Stimulated activated CD4-positive, alpha-beta T cell treated with anti-CD3 and anti-CD28 coated beads, TNF-alpha, amount 100 ng/mL, for 48 hours (primary cell): ENCODE measurements at regions not wholly inside any gene's neighbourhood (a gene's known extent, or its start where the extent isn't known, plus 50 kb on each side); places are given as distances from the start of the nearest gene placed in this dataset.
"Not testable (repeated sequence)": the region's sequence is repeated elsewhere in the genome, so short reads cannot be mapped to it uniquely, and the experiment has no call there.

Experiments used
- DNase-seq, 3 donors: peaks; one replicate each; pipeline ENCODE4 v3.0.0-alpha.2; 2020; ENCODE audit warnings: low read depth in 3 of 3

DNA sequence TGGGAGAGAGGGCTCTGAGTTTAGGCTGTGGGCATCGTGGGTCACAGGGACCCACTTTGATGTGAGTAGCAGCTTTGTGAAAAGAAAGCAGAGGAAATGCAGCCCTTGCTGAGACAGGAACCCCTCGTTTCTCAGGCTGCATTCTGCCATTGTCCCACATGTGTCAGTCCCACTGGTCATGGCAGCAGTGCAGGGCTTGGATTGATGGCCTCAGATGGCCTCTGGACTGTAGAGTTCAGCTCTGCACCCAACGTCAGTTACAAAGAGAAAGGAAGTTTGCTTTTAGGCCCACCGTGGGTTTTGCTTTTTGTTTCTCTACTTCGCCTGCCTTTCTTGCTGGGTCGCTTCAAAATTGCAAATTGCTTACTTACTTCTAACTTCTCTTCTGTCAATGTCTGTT lies 248.3 kb upstream of the KLF3 start:
- DNase-seq: no peak

- DNase-seq: no peak
Observed at GRCh38 chr4:38416450-38417014, 247.5 kb upstream of the KLF3 start.

DNA sequence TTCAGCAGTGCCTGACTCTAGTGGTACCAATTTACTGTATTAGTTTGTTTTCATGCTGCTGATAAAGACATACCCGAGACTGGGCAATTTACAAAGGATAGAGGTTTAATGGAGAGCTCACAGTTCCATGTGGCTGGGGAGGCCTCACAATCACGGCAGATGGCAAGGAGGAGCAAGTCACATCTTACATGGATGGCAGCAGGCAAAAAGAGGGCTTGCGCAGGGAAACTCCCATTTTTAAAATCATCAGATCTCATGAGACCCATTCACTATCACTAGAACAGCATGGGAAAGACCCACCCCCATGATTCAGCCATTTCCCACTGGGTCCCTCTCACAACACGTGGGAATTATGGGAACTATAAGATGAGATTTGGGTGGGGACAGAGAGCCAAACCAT lies 243.7 kb upstream of the KLF3 start:
- DNase-seq: not testable (repeated sequence)

DNA sequence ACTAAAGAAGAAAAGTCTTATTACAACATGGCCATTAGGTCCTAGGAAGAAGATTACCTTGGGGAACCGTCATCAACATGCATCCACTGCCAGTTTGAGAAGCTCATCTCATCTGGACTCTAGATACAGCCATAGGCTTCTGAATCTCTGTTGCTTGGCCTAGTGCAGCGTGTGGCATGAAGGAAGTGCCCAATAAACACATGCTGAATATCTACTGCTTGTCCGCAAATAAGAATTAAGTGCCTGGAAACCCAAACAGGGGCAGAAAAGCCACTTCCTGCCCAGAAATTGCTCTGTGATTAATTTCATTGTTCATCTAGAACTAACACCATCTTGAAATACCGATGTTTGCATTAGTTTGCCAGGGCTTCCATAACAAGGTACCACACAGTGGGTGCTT lies 241.1 kb upstream of the KLF3 start:
- no peak for DNase-seq

DNA sequence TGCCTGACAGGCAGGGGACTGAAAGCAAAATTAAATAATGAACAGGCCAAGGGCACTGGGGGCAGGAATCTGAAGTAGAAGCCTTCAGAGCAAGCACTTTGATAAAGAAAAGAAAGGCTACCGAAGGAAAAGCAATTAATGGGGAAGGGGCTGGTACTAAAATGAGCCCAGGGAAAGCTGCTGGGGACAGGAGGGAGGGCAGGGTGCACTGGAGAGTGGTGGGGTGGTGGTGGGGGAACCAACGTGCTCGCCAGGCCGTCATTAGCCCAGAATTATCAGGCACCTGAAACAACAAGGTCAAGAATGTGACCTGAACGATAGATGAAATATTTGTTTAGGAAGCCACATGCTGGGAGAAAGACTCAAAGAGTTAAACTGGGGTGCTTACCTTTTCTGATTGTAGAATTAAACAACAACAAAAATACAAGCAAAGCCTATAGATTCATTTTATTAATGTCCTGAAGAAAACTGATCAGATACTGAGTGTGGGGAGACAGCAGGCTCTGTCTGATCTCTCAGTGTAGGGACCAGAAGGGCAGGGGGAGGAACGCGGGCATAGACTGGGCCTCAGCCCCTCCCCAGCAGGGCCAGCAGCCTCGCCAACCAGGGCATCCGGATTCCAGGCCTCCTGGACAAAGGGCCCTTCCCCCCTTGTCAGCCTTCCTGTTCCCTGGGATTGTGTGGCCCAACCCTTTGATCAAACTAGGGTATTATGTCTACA lies 239.7 kb upstream of the KLF3 start:
- no peak for DNase-seq

DNA sequence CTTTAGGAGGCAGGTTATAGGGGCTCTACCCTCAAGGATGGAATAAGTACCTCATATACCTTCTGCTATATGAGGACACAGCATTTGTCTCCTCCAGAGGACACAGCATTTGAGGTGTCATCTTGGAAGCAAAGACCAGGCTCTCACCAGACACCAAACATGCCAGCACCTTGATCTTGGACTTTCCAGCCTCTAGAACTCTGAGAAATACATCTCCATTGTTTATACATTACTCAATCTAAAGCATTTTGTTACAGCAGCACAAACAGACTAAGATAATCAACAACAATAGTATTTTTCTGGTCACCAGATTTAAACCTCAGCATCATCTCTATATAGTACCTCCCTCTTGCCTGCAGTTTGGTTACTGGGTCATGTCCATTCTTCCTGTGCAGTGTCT lies 237.5 kb upstream of the KLF3 start:
- no peak for DNase-seq

- no peak for DNase-seq
Observed at GRCh38 chr4:38430841-38431240, 233.2 kb upstream of the KLF3 start.

DNA sequence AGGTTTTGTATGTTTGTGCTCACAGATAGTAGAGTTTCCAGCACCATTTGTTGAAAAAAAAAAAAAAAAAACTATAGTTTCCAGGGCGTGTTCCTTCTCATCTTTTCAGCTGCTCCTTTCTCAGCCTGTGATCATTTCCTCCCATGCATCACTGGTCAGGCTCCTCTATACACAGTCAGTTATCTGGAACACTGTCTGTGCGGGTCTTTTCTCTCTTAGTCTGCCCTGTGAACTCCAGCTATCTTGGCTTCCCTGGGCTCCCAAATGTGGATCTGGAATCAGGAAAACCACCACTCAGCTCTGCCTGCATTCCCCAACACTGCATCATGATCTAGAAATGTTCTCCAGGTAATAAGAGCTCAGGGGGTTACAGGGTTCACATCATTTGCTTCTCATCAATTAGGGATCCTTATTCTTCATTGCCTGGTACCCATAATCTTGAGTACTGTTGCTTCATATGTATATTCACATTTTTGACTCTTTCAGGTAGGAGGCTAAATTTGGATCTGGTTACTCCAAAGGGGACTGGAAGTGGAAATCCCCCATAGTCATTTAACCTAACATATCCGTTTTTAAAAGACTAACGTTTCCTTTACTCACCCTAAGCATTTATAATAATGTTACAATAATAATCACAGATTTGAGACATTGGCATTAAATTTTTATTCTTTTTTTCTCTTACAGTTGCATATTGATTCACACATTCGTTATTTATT lies 221.8 kb upstream of the KLF3 start:
- DNase-seq: no peak

DNA sequence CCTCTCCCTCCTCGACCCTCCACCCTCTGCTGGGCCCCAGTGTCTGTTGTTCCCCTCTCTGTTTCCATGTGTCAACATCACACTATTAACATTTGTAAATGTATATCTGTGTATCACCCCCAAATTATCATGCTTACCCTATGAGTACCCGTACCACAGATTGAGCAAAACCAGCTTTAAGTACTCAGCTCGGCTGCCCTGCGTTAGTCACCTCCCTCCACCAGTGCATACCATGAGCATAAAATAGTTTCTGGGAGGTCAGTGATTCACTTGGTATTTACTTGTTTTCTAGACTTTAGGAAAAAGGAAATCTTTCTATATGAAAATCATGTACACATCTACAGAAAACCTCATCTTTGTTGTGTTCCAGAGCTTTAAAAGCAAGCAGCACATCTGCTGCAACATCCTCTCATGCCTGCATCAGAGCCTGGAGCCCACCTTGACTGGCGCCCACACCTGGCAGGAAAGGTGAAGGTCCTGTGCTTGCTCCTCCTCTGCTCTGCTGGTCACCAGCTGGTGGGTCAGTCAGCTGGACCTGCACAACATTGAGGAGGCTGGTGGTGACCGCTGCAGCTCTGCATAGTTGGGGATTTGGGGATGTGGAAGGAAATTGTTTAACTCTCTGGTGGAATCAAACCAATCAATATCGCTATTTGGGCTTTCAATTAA lies 214.4 kb upstream of the KLF3 start:
- no peak for DNase-seq

DNA sequence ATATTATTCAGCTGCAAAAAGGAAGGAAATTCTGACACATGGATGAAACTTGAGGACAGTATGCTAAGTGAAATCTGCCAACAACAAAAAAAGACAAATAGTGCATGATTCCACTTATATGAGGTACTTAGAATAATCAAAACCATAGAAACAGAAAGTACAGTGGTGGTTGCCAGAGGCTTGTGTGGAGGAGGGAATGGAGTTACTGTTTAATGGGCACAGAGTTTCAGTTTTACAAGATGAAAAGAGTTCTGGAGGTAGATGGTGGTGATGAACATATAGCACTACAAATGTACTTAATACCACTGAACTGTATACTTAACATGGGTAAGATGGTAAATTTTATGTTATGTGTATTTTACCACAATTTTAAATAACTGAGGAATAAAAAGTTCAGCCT lies 212.0 kb upstream of the KLF3 start:
- DNase-seq: no peak

DNA sequence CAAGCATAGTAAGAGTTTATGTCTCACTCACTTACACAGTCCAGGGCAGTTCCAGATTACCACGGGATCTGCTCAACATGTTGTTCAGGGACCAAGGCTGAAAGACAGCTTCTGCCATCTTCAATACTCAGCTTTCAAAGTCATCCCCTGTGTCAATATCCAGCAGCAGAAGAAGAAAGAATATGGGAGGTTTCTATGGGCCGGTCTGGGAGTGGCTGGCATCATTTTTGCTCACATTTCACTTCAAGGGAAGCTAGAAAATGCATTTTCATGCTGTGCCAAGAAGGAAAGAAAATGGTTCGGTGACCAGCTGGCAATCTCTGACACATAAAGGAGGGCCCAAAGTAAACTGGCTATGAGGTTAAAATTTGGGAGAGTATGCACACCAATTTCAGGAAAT lies 211.5 kb upstream of the KLF3 start:
- no peak for DNase-seq

DNA sequence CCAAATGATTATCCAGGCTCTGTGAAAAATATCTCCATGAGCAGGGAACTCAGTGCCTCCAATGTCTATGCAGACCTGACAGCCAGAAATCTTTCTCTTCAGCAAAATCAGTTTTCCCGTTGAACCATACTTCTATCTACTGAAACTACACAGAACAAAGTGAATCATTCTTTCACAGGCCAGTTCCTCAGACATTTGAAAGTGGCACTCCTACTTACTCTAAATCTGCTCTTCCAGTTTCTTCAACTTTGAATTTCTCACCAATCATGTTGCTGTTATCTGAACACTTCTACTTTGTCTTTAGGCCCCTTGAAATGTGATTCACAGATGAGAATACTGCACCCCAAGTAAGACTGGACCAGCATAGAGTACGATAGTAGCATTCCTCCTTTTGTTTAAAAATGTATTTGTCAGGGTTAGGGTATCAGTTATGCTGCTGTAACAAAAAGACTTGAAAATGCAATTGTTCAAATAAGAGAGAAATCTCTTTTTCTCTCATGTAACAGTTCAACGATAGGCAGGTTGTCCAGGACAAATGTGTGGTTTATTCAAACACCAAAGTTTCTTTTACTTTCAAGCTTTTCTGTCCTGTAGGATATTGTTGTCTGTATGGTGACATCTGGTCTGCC lies 210.6 kb upstream of the KLF3 start:
- no peak for DNase-seq

GRCh38 chr4:38454284-38454683 lies 209.7 kb upstream of the KLF3 start:
- DNase-seq: no peak

- DNase-seq: no peak
Observed at GRCh38 chr4:38455092-38455862, 208.7 kb upstream of the KLF3 start.

DNA sequence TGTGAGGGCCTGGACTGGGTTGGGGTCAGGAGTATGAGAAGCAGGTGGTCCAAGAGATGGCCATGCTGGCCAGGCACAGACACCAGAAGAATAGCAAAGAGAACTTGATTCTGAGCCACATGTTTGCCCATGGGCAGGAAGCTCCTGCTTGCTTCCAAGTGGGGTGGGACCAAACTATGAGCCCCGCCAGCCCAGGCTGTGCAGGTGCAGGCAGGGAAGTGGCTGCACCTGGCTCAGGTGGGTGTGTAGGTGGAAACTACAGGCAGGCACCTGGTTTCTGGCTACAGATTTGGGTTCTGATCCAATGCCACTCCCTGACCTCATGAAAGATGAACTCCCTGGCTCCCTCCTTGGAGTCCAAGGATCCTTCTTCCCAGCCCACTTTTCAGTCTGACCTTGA lies 207.9 kb upstream of the KLF3 start:
- no peak for DNase-seq

DNA sequence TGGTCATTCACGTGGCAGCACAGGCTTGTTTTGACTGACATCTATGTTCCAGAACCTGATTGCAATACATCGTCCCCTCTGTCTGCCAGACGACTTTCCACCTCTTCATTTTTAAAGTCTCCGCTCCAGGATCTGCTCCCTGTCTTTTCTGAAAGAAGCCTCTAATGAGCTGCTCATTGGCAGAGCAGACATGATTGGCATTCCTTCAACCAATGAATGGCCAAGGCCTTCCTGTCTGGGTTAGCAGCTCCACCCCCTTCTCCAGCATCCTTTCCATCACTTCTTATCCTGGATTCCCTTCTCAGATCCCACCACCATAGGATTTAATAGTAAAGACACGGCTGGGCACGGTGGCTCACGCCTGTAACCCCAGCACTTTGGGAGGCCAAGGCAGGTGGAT lies 202.7 kb upstream of the KLF3 start:
- DNase-seq: no peak

DNA sequence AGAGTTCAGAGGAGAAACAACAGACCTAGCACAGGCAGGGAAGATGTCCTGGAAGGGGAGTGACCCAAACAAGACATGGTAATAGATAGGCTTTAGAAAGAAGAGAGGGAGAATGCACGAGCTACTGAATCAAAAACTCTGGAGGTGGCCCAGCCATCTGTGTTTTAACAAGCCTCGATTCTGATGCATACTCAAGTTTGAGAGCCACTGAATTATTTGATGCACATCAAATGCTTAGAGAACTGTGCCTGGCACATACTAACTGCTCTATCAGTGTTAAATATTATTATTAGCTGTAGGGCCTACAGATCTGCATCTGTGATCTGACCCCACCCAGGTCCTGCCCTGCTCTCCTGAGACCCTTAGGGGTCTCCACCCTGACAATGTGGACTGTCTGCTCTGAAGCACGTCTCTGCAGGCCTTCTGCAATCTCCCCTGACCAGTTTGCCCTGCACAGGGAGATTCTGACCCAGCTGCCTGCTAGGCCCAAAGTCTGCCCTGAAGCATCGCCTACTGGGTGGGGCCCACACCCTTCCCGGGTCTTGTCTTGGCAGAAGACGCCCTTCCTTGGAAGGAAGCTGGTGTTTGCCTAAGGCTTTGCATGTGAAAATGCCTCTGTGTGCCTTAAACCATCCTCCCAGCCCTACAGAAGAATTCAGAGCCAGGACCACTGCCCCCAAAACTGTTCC lies 201.5 kb upstream of the KLF3 start:
- DNase-seq: no peak

GRCh38 chr4:38463268-38463958 lies 200.6 kb upstream of the KLF3 start:
- no peak for DNase-seq

GRCh38 chr4:38464328-38464727 lies 199.7 kb upstream of the KLF3 start:
- DNase-seq: no peak

- DNase-seq: no peak
Observed at GRCh38 chr4:38466401-38466800, 197.6 kb upstream of the KLF3 start.
